HG02852 (cell line): ENCODE measurements at regions not wholly inside any gene's neighbourhood (a gene's known extent, or its start where the extent isn't known, plus 50 kb on each side); places are given as distances from the start of the nearest gene placed in this dataset.
A peak's percentile ranks its signal among the peaks of the same experiment; 100 is the strongest.
"Not testable (repeated sequence)": the region's sequence is repeated elsewhere in the genome, so short reads cannot be mapped to it uniquely, and the experiment has no call there.

ENCODE experiments used
- ATAC-seq: cut with Tn5 transposase; IDR thresholded peaks from one replicate; pipeline ENCODE4 v1.9.1; 2021; ENCODE audit warnings: mild to moderate bottlenecking, moderate library complexity; ENCODE audit not compliant: unreplicated experiment

GRCh38 chrX:94814216-94814615 is 1140.2 kb downstream of the FAM133A start:
- no peak for ATAC-seq

- peak; percentile 87 for ATAC-seq
Observed at GRCh38 chrX:94830717-94831116, 1156.7 kb downstream of the FAM133A start.

GRCh38 chrX:94831364-94831763 is 1157.4 kb downstream of the FAM133A start:
- no peak for ATAC-seq

GRCh38 chrX:94834226-94834625 is 1160.2 kb downstream of the FAM133A start:
- ATAC-seq, result no peak

GRCh38 chrX:94850811-94851210 is 1176.8 kb downstream of the FAM133A start:
- ATAC-seq, result no peak

GRCh38 chrX:94854251-94854650 is 1180.2 kb downstream of the FAM133A start:
- ATAC-seq, result no peak

- not testable (repeated sequence) for ATAC-seq
Observed at GRCh38 chrX:94862470-94862869, 1188.5 kb downstream of the FAM133A start.

- ATAC-seq, result no peak
Observed at GRCh38 chrX:94871640-94872039, 1197.6 kb downstream of the FAM133A start.

- no peak for ATAC-seq
Observed at GRCh38 chrX:94901849-94902248, 1227.8 kb downstream of the FAM133A start.

GRCh38 chrX:94908171-94908570 is 1234.2 kb downstream of the FAM133A start:
- no peak for ATAC-seq

GRCh38 chrX:94908648-94909047 is 1234.6 kb downstream of the FAM133A start:
- no peak for ATAC-seq

- no peak for ATAC-seq
Observed at GRCh38 chrX:94914235-94914634, 1240.2 kb downstream of the FAM133A start.

- ATAC-seq, result peak; percentile 76
Observed at GRCh38 chrX:94932278-94932965, 1258.4 kb downstream of the FAM133A start.

- ATAC-seq, result no peak
Observed at GRCh38 chrX:94936722-94937121, 1262.7 kb downstream of the FAM133A start.

GRCh38 chrX:94937491-94937890 is 1263.5 kb downstream of the FAM133A start:
- ATAC-seq, result no peak

- no peak for ATAC-seq
Observed at GRCh38 chrX:94942603-94943002, 1268.6 kb downstream of the FAM133A start.

GRCh38 chrX:94946137-94946536 is 1272.1 kb downstream of the FAM133A start:
- ATAC-seq, result not testable (repeated sequence)

GRCh38 chrX:94961730-94962129 is 1287.7 kb downstream of the FAM133A start:
- no peak for ATAC-seq

GRCh38 chrX:94977562-94977961 is 1303.6 kb downstream of the FAM133A start:
- no peak for ATAC-seq

GRCh38 chrX:94977986-94978385 is 1304.0 kb downstream of the FAM133A start:
- no peak for ATAC-seq
